GM10248 (cell line): ENCODE measurements at regions not wholly inside any gene's neighbourhood (a gene's known extent, or its start where the extent isn't known, plus 50 kb on each side); places are given as distances from the start of the nearest gene placed in this dataset.

Experiments
- CTCF ChIA-PET: fragments of 300-600 bp; sonication (Branson Sonifier 250); formaldehyde crosslinking; extraction: SDS; loops from one replicate; lab custom pipeline; 2021; ENCODE audit warnings: antibody characterized with exemption; lab: Yijun Ruan, JAX
- POLR2A ChIA-PET: fragments of 350-650 bp; sonication (Branson Sonifier 250); formaldehyde crosslinking; extraction: SDS; loops from one replicate; lab custom pipeline; 2020; ENCODE audit warnings: antibody characterized with exemption; lab: Yijun Ruan, JAX
- DNase-seq: peaks from one replicate; pipeline ENCODE4 v3.0.0; 2012; ENCODE audit errors: extremely low spot score
- TF ChIP-seq, protein P1 (sequence below): IDR thresholded peaks from 2 replicates; pipeline ENCODE4 v1.5.1; 2012; ENCODE audit warnings: mild to moderate bottlenecking, low read depth; ENCODE audit errors: extremely low read depth, missing control alignments, control extremely low read depth

DNA sequence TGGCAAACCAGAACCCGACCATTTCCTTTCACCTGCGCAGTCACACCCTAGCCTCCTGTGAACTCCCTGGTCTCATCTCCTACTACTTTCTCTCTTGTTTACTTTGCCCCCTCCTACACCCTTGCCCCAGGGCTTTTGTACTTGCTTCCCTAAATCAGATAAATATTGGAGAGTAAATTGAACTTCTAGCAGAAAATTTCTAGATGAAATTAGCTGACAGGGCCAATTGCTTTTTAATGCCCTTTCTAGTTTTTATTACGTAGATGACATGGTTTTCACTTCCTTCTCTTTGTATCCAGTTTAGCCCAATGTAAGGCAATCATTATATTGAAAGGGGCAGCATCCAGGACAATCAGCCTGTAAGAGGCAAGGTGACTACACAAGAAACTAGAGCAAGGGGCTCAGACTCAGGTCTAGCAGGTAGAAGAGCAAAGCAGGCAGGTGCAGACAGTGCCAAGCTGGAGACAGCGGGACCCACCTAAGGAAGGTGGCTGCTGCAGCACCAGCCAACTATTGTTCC lies 56.2 kb upstream of the TOPAZ1 start:
- no peak for DNase-seq
- TF ChIP-seq, protein P1, sequence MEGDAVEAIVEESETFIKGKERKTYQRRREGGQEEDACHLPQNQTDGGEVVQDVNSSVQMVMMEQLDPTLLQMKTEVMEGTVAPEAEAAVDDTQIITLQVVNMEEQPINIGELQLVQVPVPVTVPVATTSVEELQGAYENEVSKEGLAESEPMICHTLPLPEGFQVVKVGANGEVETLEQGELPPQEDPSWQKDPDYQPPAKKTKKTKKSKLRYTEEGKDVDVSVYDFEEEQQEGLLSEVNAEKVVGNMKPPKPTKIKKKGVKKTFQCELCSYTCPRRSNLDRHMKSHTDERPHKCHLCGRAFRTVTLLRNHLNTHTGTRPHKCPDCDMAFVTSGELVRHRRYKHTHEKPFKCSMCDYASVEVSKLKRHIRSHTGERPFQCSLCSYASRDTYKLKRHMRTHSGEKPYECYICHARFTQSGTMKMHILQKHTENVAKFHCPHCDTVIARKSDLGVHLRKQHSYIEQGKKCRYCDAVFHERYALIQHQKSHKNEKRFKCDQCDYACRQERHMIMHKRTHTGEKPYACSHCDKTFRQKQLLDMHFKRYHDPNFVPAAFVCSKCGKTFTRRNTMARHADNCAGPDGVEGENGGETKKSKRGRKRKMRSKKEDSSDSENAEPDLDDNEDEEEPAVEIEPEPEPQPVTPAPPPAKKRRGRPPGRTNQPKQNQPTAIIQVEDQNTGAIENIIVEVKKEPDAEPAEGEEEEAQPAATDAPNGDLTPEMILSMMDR, result no peak
- CTCF ChIA-PET, result interaction anchor here (1.0 to 2.0 kb wide), 3 partner anchors 13 to 330 kb away, joined by 3 to 10 read pairs (median 3); no protein-coding TSS in a partner anchor
- POLR2A ChIA-PET, result no interaction called here

DNA sequence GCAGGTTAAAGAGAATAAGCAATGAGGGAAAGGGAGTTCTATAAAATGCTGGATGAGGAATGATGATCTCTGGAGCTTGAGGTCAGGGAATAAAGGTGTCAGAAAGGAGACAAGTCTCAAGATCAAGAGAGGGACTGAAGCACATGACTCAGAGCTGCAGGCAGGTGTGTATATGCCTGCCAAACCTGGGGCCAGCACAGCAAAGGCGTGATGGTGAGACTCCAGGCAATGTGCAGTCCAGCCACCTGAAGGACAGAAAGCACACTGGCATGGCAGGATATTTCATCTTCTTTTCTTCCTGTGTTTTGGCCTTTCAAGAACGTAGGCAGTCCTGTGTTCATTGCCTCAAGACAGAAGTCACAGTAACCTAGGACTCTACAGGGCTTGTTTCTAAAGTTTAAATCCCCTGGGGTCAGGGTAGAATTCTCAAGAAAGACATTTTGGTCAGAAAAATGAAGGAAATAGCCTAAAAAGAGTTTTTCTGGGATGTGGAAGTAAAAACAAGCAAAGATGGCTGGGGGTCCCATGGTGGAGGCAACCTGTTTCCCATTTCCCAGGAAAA lies 55.5 kb upstream of the TOPAZ1 start:
- TF ChIP-seq, protein P1, result no peak
- ChIA-PET CTCF (interaction anchor here (1.0 to 4.2 kb wide), 3 partner anchors 12 to 331 kb away, joined by 3 to 34 read pairs (median 6); no protein-coding TSS in a partner anchor), POLR2A (no interaction called here)
- no peak for DNase-seq

DNA sequence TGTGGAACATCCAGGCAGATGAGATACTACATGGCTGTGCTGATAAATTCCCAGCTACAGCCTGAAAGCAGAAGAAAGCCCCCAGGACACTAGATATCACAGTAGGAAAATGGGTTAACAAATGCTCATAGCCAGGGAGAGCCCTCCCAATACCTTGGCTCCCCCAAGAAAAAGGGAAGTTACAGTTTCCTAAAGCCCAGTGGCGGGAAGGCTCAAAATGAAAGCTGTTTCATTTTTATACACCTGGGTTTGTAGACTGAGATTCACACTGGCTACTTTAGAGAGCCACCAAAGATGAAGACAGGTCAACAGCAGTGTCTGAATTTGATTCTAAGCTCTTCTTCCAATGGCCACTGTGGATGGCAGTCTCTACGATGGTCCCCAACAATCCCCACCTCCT lies 55.0 kb upstream of the TOPAZ1 start:
- ChIA-PET POLR2A (no interaction called here), CTCF (interaction anchor here (0.9 to 4.2 kb wide), 4 partner anchors 9 to 331 kb away, joined by 3 to 34 read pairs (median 4); no protein-coding TSS in a partner anchor)
- no peak for DNase-seq
- TF ChIP-seq, protein P1, result no peak
